ENCODE measurements at regions not wholly inside any gene's neighbourhood (a gene's known extent, or its start where the extent isn't known, plus 50 kb on each side); places are given as distances from the start of the nearest gene placed in this dataset.

DNA sequence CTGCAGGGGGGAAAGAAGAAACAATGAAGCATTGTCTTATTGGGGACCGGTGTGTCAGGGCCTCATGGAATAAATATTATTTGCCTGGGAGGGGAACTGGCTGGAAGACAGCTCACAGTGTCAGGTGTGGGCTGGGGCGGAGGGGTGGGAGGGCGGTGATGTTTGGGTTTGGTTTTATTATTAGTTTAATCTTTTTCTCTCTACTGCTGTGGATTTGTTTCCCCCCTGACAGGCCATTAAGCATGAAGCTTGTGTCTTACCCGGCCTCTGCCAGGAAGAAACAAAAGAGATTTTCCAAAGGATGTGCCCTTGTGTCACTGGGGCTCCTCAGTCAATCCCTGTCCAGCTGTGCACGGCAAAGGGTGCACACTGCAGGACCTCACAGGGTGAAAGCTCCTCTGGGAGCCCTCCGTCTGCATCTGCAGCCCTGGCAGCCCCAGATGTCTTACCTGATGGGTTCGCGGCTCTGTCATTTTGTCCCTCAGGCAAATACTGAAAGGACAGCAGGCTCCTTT is 203.1 kb upstream of the TMEM45B start (continued):
- TF ChIP-seq, protein P1, sequence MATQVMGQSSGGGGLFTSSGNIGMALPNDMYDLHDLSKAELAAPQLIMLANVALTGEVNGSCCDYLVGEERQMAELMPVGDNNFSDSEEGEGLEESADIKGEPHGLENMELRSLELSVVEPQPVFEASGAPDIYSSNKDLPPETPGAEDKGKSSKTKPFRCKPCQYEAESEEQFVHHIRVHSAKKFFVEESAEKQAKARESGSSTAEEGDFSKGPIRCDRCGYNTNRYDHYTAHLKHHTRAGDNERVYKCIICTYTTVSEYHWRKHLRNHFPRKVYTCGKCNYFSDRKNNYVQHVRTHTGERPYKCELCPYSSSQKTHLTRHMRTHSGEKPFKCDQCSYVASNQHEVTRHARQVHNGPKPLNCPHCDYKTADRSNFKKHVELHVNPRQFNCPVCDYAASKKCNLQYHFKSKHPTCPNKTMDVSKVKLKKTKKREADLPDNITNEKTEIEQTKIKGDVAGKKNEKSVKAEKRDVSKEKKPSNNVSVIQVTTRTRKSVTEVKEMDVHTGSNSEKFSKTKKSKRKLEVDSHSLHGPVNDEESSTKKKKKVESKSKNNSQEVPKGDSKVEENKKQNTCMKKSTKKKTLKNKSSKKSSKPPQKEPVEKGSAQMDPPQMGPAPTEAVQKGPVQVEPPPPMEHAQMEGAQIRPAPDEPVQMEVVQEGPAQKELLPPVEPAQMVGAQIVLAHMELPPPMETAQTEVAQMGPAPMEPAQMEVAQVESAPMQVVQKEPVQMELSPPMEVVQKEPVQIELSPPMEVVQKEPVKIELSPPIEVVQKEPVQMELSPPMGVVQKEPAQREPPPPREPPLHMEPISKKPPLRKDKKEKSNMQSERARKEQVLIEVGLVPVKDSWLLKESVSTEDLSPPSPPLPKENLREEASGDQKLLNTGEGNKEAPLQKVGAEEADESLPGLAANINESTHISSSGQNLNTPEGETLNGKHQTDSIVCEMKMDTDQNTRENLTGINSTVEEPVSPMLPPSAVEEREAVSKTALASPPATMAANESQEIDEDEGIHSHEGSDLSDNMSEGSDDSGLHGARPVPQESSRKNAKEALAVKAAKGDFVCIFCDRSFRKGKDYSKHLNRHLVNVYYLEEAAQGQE (IDR thresholded peaks at IDR 0.05) = no peak
- TF ChIP-seq POLR2A (IDR thresholded peaks at IDR 0.05; ENCODE audit: low read length) (no peak), MAFK (IDR thresholded peaks at IDR 0.05; ENCODE audit: partially characterized antibody) (no peak), POLR2AphosphoS2 (conservative IDR thresholded peaks at IDR 0.05; ENCODE audit: low read length) (no peak), JUNB (IDR thresholded peaks at IDR 0.05) (no peak), ESRRA (IDR thresholded peaks at IDR 0.05; ENCODE audit: borderline replicate concordance, low read length) (no peak), EHMT2 (IDR thresholded peaks at IDR 0.05; ENCODE audit: low read depth) (no peak), CBX2 (IDR thresholded peaks at IDR 0.05; ENCODE audit: borderline replicate concordance, low read depth) (no peak)

DNA sequence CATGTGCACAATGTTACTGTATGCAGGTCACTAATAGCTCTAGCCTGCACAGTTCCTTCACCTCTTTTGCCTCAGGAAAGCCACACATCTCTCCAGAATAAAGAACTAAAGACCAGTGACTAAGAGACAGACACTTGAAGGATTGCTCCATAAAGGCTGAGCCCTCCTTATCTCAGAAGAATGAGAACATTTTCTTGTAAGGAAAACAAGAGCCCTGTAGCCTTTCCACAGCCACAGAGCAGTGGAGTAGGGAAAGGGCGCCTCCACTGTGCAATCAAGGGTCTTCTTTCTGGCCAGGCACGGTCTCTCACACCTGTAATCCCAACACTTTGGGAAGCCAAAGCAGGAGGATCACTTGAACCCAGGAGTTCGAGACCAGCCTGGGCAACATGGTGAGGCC is 202.6 kb upstream of the TMEM45B start:
- FAIRE-seq = no peak
- H3K9me3 ChIP-seq = no peaks in the 10 kb centered on the region

DNA sequence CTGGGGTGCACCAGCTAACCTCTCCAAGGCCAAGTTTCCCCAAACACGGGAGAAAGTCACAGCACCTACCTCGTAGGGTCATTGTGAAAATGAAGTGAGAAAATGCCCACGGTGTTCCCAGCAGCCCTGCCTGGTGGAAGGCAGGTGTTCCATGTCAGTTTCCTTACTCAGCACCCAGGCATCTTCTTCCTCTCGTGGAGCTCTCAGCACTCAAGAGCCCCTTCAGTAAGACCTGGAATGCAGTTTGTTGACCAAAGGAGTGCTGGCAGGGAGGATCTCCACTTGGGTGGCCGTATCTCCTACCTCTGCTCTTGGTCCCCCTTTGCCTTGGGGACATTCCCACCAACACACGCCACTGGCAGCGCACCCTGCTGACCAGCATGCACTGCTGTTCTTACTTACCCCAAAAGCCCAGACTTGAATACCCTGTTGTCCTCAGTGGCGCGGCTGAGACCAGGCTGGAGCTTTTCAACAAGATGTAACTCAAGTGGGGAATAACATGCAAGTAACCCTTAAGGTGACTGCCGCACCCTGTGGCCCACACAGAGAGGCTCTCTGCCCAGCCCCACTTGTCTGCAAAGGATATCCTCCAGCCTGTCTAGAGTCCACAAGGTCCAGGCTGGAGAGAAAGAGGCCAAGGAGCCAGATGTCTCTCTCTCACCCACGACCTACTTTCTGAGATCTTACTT is 201.2 kb upstream of the TMEM45B start:
- ChIA-PET CTCF (no interaction called here), POLR2A (no interaction called here)
- DNase-seq (ENCODE audit: low read depth in 1 of 2, low spot score in 1 of 2) = no peak
- TF ChIP-seq CEBPB (IDR thresholded peaks at IDR 0.05) = no peak
- Histone ChIP-seq H3K4me3 (no peak overlapping the region), H3K4me2 (no peak overlapping the region), H3K4me1 (no peaks in the 10 kb centered on the region), H3K9me3 (no peaks in the 10 kb centered on the region), H3K27ac (no peak overlapping the region)
- FAIRE-seq = no peak
- ATAC-seq = no peak
- WGBS (ENCODE audit: missing lambda C conversion rate) = 45% methylated on average over 11 of the region's 11 CpGs

More for the DNA sequence above, 202.6 kb upstream of the TMEM45B start:
- no peak overlapping the region for H3K4me2 ChIP-seq
- H3K4me3 ChIP-seq = no peak overlapping the region
- DNase-seq (ENCODE audit: low read depth in 1 of 2, low spot score in 1 of 2) (no peak), ATAC-seq (no peak)
- no peak for TF ChIP-seq ZC3H11A (IDR thresholded peaks at IDR 0.05)
- no peak for TF ChIP-seq TP53 (CRISPR knock-in tag; IDR thresholded peaks at IDR 0.05)
- TF ChIP-seq CHD2 (IDR thresholded peaks at IDR 0.05; ENCODE audit: low read length, partially characterized antibody) = no peak
- no peak for TF ChIP-seq FOSL2 (IDR thresholded peaks at IDR 0.05)
- TF ChIP-seq FOSL2 (CRISPR knock-in tag; IDR thresholded peaks at IDR 0.05) = no peak
- 3% methylated on average over 3 of the region's 3 CpGs for WGBS (ENCODE audit: missing lambda C conversion rate)
- CTCF ChIA-PET = no interaction called here
- H3K4me1 ChIP-seq = no peaks in the 10 kb centered on the region
- POLR2A ChIA-PET = no interaction called here
- no peak overlapping the region for H3K27ac ChIP-seq

DNA sequence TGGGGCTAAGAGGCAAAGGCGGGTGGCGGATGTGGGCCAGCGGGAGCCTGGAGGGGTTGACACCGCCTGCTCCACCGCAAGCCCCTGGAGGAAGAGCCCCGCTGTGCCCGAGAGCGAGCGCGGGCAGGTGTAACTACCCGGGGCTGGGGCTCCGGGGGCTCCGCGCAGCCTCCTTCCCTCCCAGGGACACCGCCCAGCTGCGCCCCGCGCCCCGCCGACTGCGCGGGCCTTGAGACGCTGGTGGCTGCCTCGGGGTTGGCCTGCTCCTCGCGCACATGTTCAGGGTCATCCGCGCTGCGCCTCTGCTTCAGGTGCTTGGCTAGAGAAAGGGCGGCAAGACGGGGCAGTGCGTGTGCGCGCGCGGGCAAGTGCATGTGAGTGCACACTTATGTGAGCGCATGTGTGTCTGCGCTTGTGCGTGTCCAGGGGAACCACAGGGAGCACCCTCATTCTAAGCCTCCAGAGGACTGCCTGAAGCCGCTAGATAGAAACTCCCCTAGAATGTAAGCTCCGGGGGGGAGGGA is 197.5 kb upstream of the TMEM45B start:
- TF ChIP-seq HEYL (CRISPR knock-in tag; IDR thresholded peaks at IDR 0.05) = no peak
- TF ChIP-seq CBX2 (IDR thresholded peaks at IDR 0.05; ENCODE audit: borderline replicate concordance, low read depth) = no peak
- no peak for TF ChIP-seq RNF2 (IDR thresholded peaks at IDR 0.05; ENCODE audit: borderline replicate concordance, low read depth)
- no peak for TF ChIP-seq HOXB13 (CRISPR knock-in tag; IDR thresholded peaks at IDR 0.05; ENCODE audit: low read depth)
- no peak for TF ChIP-seq MAX (IDR thresholded peaks at IDR 0.05)
- TF ChIP-seq MAFK (IDR thresholded peaks at IDR 0.05; ENCODE audit: partially characterized antibody) = no peak
- no peak for TF ChIP-seq ZFP36 (IDR thresholded peaks at IDR 0.05; ENCODE audit: borderline replicate concordance, partially characterized antibody)
- no peak for TF ChIP-seq RARB (CRISPR knock-in tag; IDR thresholded peaks at IDR 0.05)
- TF ChIP-seq PHF8 (IDR thresholded peaks at IDR 0.05; ENCODE audit: borderline replicate concordance, low read depth) = no peak
- CTCF ChIA-PET = interaction anchor here (0.7 kb wide), 1 partner anchor 16 kb away, joined by 3 read pairs; no protein-coding TSS in a partner anchor
- 85% methylated on average over 14 of the region's 41 CpGs for WGBS (ENCODE audit: missing lambda C conversion rate)

More for the DNA sequence above, 197.5 kb upstream of the TMEM45B start:
- no peak overlapping the region for H3K27ac ChIP-seq
- POLR2A ChIA-PET = no interaction called here
- ATAC-seq (no peak), FAIRE-seq (no peak), DNase-seq (ENCODE audit: low read depth in 1 of 2, low spot score in 1 of 2) (no peak)
- no peak overlapping the region for H3K4me2 ChIP-seq
- H3K4me3 ChIP-seq = no peak overlapping the region
- H3K9me3 ChIP-seq = no peaks in the 10 kb centered on the region
- no peaks in the 10 kb centered on the region for H3K4me1 ChIP-seq

All from A549 (cell line).